HEK293 (cell line): ENCODE measurements at regions not wholly inside any gene's neighbourhood (a gene's known extent, or its start where the extent isn't known, plus 50 kb on each side); places are given as distances from the start of the nearest gene placed in this dataset.

Source experiments
- CTCF ChIP-seq: fragments of 450-650 bp; formaldehyde crosslinking; IDR thresholded peaks from 2 replicates; pipeline ENCODE4 v1.5.1; 2016; ENCODE audit warnings: missing biosample characterization, missing genetic modification characterization
- ZNF175 ChIP-seq: fragments of 450-650 bp; formaldehyde crosslinking; IDR thresholded peaks from 2 replicates; pipeline ENCODE4 v1.5.1; 2016; ENCODE audit warnings: missing biosample characterization, missing genetic modification characterization
- ZNF274 ChIP-seq, 2 experiments: fragments of 200-500 bp in 1 of 2; fragments of 450-650 bp in 1 of 2; sonication (Bioruptor generic) in 1 of 2; formaldehyde crosslinking in 1 of 2; IDR thresholded peaks; 2 replicates each; pipeline versions ENCODE4 v1.5.1 to v1.6.1; 2014 to 2016; ENCODE audit warnings: borderline replicate concordance in 1 of 2, inconsistent platforms in 1 of 2, low read length in 1 of 2, missing biosample characterization in 1 of 2, missing genetic modification characterization in 1 of 2
- ZSCAN18 ChIP-seq: fragments of 450-650 bp; formaldehyde crosslinking; IDR thresholded peaks from 2 replicates; pipeline ENCODE4 v1.5.1; 2016; ENCODE audit warnings: missing biosample characterization, missing genetic modification characterization

DNA sequence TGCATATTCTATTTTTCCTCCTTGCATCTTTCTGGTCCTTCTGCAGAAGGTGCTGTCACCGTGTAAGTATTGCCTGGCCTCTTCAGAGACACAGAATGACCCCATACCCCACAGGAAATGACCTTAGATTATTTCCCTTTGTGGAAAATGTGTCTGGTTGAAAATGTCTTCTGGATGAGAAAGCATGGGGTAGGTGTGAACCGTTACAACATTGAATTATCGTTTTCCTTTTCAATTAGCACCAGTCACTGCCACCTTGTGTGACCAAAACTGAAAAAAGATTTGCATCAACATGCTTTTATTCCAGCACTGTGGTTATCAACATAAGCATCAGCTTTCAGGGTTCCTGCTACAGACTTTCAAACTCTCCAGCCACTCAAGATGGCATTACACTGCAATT, 58.0 kb upstream of the CELF2 start:
- TF ChIP-seq CTCF (tag by site-specific recombination) (no peak), ZSCAN18 (no peak), ZNF274 (IDR thresholded peaks at IDR 0.05; ENCODE audit: low read length) (no peak), ZNF274 (tag by site-specific recombination; IDR thresholded peaks at IDR 0.05; ENCODE audit: borderline replicate concordance) (no peak), ZNF175 (tag by site-specific recombination) (no peak)
